Brain microvascular endothelial cell (primary cell): ENCODE measurements at regions not wholly inside any gene's neighbourhood (a gene's known extent, or its start where the extent isn't known, plus 50 kb on each side); places are given as distances from the start of the nearest gene placed in this dataset.

Experiments used
- DNase-seq: peaks from one replicate; pipeline ENCODE4 v3.0.0-alpha.2; 2020
- H3K27ac ChIP-seq: fragments of 250-450 bp; sonication (Bioruptor Pico); 2 replicates; pipeline ENCODE4 v1.5.1; 2020; ENCODE audit warnings: mild to moderate bottlenecking, moderate library complexity
- H3K27me3 ChIP-seq: fragments of 250-450 bp; sonication (Bioruptor Pico); replicated peaks from 2 replicates; pipeline ENCODE4 v1.5.1; 2020; ENCODE audit warnings: mild to moderate bottlenecking
- H3K36me3 ChIP-seq: fragments of 250-450 bp; sonication (Bioruptor Pico); replicated peaks from 2 replicates; pipeline ENCODE4 v1.5.1; 2020; ENCODE audit warnings: mild to moderate bottlenecking
- H3K4me3 ChIP-seq: 2 replicates; pipeline ENCODE4 v1.5.1; 2011; ENCODE audit warnings: low read depth, mild to moderate bottlenecking, control low read depth, low read length, moderate library complexity
- CTCF ChIP-seq: IDR thresholded peaks from 2 replicates; pipeline ENCODE4 v1.5.1; 2011; ENCODE audit warnings: low read depth, mild to moderate bottlenecking, moderate library complexity, low read length, control low read depth, inconsistent platforms; ENCODE audit errors: missing control alignments
- in situ Hi-C: cut with HindIII; loops from 2 replicates; pipeline ENCODE4 v1.10.0; 2017; ENCODE audit warnings: low sequenced_read_pairs, low pct_ligation_motif_present

GRCh38 chr13:88745011-88745410, 1073.8 kb downstream of the SLITRK5 start:
- no peak for TF ChIP-seq CTCF
- H3K4me3 ChIP-seq: no peak overlapping the region
- H3K27me3 ChIP-seq: no peaks in the 10 kb centered on the region
- in situ Hi-C loops: no loop called here
- no peak for DNase-seq
- no peaks in the 10 kb centered on the region for H3K36me3 ChIP-seq
- no peak overlapping the region for H3K27ac ChIP-seq

- Histone ChIP-seq H3K27ac (no peak overlapping the region), H3K36me3 (no peaks in the 10 kb centered on the region), H3K4me3 (no peak overlapping the region), H3K27me3 (no peaks in the 10 kb centered on the region)
- in situ Hi-C loops: no loop called here
- no peak for TF ChIP-seq CTCF
- no peak for DNase-seq
These were observed 1080.9 kb downstream of the SLITRK5 start for GRCh38 chr13:88752041-88752440.

GRCh38 chr13:88754141-88754540, 1083.0 kb downstream of the SLITRK5 start:
- no peak for DNase-seq
- H3K27me3 ChIP-seq: no peaks in the 10 kb centered on the region
- TF ChIP-seq CTCF: no peak
- H3K4me3 ChIP-seq: no peak overlapping the region
- H3K27ac ChIP-seq: no peak overlapping the region
- H3K36me3 ChIP-seq: no peaks in the 10 kb centered on the region
- in situ Hi-C loops: no loop called here

- Histone ChIP-seq H3K27me3 (no peaks in the 10 kb centered on the region), H3K4me3 (no peak overlapping the region), H3K36me3 (no peaks in the 10 kb centered on the region), H3K27ac (no peak overlapping the region)
- no peak for TF ChIP-seq CTCF
- no peak for DNase-seq
- in situ Hi-C loops: no loop called here
These were observed 1090.0 kb downstream of the SLITRK5 start for GRCh38 chr13:88761145-88761544.

GRCh38 chr13:88764103-88764502, 1092.9 kb downstream of the SLITRK5 start:
- Histone ChIP-seq H3K4me3 (no peak overlapping the region), H3K27me3 (no peaks in the 10 kb centered on the region), H3K27ac (no peak overlapping the region), H3K36me3 (no peaks in the 10 kb centered on the region)
- in situ Hi-C loops: no loop called here
- TF ChIP-seq CTCF: no peak
- DNase-seq: no peak

GRCh38 chr13:88800505-88800904, 1129.3 kb downstream of the SLITRK5 start:
- Histone ChIP-seq H3K27ac (no peak overlapping the region), H3K4me3 (no peak overlapping the region), H3K36me3 (no peaks in the 10 kb centered on the region), H3K27me3 (no peaks in the 10 kb centered on the region)
- DNase-seq: no peak
- TF ChIP-seq CTCF: no peak
- in situ Hi-C loops: no loop called here
